GM19468 (cell line): ENCODE measurements at regions not wholly inside any gene's neighbourhood (a gene's known extent, or its start where the extent isn't known, plus 50 kb on each side); places are given as distances from the start of the nearest gene placed in this dataset.

ENCODE experiments used
- ATAC-seq: cut with Tn5 transposase; IDR thresholded peaks from one replicate; pipeline ENCODE4 v1.9.1; 2021; ENCODE audit warnings: mild to moderate bottlenecking, moderate library complexity, moderate number of reproducible peaks; ENCODE audit not compliant: unreplicated experiment; ENCODE audit errors: extremely low read depth

DNA sequence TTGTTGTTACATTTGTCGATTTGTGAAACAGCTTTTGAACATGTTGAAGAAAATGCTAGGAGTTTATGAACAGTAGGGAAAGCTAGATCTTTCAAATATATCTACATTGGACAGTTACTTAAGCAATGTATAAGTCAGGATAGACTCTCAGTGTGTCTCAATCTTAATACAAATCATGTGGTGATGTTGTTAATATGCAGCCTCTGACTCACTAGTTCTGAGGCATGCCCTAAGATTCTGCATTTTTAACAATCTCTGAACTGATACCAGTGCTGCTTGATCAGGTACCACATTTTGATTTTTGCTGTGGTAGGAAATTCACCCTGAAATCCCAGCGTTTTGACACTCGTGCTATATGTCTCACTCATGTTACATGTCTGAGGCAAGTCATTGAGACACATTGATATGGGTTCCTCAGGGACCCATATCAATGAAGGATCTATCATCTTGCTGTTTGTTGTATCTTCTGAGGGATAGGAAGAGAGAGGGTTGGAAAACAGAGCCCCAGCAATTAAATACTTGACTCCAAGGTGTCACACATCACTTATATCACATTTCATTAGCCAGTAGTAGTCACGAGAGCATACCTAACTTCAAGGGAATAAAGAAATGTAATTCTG lies 597.9 kb downstream of the TAFA4 start:
- ATAC-seq: no peak

DNA sequence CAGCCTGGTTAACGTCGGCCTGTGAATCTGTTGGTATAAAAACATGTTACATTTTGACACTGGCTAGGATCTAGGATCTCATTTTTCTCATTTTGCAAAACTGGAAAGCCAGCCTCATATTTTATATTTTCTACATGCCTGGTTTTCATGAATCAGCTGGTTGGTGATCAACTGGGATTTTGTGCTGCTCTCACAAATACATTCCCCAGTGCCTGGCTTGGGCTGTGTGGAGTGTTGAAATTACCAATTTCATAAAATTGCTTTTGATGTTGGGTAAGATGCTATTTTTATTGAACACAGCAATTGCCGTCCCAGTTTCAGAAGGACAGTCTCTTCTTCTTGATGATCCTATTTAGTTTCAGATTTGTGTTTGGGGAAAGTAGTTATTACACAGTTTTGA lies 604.3 kb downstream of the TAFA4 start:
- ATAC-seq: no peak

DNA sequence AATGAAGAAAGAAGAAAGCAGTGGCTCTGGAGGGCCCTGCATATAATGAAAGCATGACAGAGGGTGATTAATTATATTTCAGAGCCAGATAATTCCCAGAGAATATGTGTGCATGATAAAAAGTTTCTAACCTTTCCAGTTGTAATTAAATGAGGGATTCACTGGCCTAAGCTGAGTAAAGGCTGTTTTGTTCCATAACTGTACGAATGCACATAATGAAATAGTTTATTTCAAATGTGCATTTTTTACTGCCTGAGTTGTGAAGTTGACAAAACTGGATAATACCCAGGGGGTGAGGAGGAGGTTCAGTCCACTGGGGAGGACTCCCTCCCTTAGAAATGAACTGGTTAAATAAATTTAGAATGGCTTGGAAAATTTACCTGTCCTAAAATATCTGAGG lies 616.4 kb downstream of the TAFA4 start:
- ATAC-seq: no peak

DNA sequence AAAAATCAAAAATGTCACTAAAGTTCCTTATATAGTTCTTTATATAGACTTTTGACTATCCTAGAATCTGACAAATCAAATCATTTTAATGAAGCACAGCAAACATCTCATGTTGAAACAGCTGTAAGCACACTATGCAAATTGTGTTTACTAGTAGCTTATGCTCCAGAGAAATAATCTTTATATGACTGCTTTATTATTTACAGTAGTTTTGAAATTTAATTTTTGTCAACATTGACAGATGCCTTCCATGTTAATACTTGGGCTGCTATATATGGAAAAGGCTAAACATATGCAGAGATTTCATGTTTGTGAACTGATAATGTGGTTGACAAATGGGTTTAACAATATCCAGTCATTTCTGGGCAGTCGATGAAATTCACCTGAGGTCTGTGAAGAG lies 616.8 kb downstream of the TAFA4 start:
- no peak for ATAC-seq

DNA sequence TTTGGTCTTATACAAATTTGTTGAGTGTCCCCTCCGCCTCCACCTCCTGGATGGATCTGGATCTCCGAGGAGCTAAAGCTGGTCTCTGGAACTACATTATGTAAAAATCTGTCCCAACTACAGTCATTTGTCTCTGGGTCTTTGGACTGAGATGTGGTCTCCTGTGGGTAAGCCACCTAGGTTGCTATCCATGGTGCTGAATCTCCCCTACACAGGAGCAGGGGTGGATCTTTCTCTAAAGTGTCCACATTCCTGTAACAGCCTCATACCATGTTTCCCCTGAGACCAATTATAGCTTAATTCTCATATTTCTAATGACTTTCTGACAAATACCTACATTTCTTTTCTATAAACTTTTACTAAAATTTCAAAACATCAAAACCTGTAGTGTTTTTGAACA lies 625.8 kb downstream of the TAFA4 start:
- ATAC-seq: no peak

DNA sequence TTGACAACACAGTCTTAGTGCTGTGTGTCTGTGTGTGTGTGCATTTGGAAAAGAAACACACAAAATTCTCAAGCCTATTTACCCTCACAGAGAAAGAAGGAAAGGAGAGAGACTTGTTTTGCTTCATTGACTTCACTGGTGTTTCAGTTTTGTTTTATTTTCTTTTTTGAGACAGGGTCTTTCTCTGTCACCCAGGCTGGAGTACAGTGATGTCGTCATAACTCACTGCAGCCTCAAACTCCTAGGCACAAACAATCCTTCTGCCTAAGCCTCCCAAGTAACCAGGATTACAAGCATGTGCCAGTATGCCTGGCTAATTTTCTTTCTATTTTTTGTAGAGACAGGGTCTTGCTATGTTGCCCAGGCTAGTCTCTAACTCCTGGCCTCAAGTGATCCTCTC lies 636.9 kb downstream of the TAFA4 start:
- ATAC-seq: no peak

DNA sequence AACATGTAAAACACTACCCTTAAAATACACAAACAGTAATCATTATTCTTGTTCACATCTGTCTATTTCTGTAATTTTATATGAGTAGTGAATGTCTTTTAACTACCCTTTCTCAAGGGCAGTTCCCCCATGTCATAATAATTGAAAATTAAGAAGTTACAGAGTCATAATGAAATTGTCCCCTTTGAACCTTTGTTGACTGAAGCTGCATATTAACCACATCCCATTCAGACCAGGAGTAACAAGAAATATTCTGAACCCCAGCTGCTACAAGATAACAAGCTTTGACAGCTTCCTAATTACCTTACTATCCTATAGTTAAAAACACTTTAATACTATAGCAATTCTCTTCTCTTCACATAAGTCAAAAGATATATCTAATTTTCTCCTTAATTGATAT lies 635.9 kb upstream of the SUCLG2 start:
- no peak for ATAC-seq

DNA sequence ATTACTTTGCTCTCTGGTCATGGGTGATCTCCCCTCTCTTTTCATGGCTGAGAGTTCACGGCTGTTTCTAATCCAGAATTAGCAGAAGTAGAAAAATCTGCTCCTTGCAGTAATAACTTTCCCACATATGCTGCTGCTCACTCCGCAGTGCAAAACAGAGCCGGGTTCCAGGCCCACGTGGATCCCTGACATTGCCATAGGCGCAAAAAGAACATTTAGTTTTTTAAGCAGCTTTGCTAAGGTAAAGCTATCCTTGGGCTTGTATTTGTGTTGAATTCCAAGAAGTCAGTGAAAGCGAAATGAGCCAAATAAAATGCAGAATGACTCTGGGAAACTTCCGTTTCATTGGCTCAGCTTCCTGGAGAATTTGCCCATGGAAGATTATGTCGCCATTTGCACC lies 633.7 kb upstream of the SUCLG2 start:
- ATAC-seq: no peak

DNA sequence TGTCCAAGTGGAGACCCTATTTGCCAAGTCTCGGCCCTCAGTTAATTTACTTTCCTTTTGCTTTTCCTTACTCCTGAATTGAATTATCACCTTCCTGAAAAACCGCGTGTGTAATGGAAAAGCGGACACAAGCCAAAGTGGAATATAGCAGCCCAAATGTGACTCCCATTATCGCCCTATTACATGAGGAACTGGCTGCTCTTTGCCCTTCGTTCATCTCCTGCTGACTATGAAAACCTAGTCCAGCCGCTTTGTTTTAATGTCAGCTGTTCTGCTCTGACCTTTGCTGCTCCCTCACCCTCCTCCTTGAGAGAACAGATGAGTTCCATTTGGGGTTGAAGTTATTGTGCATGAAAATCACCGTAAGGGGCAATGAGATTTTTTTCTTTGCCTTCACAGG lies 632.7 kb upstream of the SUCLG2 start:
- no peak for ATAC-seq

DNA sequence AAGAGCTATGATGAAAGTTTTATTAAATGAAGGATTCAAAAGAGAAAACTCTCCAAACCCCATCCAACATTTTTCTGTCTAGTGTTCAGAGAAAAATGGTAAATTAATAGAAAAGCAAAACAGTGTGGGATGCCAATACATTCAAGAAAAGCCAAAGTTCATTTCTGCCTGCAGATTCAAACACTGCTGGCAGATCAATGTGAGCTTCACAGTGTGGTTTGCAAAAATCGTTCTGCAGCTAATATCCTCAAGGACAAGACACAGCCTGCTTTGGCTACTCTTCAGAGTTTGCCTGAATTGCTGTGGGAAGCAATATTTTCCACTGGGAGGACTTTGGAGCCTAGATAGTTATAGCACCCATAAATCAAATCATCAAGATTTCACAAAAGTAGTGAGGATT lies 619.9 kb upstream of the SUCLG2 start:
- ATAC-seq: no peak

DNA sequence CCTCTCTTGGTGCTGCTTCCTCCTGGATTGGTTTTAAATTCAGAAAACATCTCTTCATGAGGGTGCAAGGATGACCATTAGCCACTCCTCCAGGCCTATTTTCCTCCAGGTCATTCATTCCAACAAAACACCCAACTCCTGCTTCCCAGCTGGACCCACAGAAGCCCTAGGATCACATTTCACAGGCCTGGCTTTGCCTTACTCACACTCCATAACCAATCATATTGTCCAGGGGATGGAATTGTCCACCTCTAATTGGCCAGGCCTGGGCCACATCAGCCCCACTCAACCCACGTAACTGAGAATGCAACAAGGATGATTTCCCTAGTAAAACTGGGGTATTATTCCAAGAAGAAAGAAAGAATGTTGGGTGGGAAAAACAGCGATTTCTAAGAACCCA lies 616.7 kb upstream of the SUCLG2 start:
- no peak for ATAC-seq

DNA sequence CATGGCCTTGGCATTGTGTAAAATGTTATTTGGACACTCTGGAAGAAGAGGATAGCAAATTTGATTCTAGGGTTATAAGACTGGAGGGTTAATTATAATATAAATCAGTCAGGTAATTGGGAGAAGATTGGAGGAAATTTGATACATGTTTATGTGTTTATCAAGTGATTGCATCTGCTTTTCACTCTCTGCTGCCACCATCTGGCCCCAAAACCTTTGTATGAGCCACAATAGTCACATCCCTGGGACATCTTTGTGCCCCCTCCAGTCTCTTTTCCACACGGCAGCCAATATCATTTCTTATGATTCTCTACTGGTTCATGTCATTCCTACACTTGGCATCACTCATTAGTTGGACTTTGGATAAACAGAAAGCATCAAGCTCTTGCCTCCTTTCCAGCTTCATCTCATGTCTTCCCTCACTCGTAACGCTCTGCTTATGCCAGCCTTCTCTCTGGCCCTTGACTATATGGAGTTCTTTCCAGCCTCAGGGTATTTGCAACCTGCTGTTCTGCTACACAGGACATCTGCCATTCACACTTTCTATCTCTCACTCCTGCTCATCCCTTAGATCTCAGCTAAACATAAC lies 602.3 kb upstream of the SUCLG2 start:
- ATAC-seq: no peak

DNA sequence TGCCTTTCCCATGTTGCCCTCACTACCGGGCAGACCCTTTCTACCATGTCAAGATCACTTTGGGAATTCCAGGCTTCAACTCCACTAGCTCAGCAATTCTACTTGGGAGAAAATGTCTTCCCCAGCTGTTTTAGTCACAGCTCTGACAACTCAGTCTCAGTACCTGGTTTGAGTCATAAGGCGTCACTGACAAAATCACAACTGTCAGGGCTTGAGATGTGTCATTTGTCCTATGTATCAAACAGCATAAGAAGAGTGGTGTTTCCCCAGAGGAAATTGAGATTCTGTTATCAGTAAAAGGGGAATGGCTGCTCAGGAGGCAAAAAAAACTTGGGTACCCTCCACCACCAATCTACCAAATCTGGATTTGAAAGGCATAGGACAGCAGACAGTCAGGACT lies 594.9 kb upstream of the SUCLG2 start:
- ATAC-seq: no peak

DNA sequence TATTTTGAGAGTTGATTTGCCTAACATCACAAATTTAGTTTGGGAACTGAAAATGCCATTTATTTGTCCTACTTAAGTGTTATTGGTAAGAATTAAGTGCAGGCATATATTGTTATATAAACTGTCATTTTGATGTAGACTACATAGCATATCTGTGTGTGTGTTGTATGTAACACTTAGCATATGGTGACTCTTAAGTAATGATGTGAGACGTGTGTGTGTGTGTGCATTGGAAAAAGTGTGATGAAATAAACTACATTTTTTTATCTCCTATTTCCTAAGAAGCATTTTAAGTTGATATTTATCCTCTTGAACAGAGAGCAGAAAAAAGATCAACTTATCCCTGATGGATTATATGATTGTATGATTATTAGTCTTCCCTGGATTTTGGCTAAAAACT lies 588.2 kb upstream of the SUCLG2 start:
- no peak for ATAC-seq

DNA sequence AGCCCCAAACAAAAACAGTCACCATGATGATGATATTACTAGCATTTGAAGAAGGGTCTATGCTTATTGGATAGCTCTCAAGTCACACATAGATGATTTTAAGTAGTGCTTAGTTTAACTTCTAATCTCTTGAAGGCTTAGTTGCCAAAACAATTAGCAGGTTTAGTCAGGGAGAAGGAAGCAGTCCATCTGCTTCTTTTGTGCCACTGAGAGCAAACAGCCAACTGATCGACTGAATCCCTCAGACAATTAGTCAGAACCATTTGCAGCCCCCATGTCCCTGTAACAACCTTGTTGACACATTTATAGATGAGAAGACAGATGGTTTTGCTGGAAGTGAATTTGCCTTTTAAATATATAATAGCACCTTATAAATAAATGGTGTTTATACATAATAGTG lies 585.1 kb upstream of the SUCLG2 start:
- ATAC-seq: no peak

DNA sequence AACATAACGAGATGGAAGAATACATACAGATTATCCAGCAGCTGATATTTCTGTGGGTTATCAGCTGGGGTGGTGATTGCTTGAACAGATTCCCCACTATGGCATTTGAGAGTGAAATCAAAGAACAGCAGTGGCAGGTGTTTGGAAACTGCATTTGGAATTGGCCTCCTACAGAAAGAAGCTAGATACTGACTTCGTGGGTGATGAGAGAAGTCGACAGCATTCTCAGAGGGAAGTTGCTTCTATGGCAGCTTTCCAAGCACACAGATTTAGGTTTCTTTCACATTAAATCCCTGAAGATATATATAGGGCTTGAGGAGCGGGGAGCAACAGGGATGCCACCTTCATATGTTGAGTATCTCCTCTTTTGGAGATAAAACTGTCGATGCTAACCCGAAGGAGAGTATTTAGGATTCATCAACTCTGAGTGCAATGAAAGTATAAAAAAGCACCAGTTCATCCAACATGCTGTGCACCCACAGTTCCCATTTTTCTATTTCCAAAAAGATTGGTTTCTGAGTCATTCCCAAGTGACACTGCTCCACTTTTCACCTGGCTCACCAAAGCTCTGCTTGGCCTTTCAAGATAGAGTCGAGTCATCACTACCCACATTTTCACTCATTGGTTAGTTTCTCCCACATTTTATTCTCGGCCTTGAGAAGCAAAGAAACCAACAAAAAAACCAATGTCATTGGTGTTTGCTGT lies 579.8 kb upstream of the SUCLG2 start:
- ATAC-seq: no peak

DNA sequence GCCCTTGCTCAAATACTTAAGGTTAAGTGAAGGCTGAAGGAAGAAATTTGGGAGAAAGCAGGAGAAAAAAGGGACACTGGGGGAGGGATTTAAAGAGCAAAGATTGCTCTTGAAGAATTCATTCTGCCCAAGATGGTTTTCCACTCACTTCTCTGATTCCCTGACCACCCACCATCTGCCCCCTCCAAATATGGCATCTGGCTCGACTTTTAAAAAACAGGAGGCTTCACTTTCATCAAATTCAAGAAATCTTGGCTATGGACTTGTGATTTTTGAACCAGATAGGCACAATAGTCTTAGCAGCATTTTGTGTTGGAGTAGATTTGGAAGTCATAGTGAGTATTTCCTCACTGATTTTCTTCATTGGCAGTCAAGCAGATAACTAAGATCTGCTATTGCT lies 574.4 kb upstream of the SUCLG2 start:
- no peak for ATAC-seq

DNA sequence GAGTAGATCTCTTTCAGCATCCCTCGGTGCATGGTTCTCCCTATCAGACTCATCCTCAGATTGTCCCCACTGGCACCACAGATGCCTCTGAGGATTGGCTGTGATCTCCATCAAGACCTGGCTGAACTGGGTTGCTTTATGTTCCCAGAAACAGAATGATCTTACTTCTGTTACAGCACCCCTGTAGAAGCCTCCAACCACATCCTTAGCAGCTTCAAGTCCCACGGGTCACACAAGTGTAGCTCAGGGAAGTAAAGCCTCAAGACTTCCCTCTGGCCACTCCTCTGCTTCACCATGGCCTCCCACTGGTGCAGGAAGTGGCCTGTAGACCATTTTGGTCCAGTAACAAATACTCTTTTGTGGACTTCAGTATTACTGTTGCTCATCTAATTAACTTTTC lies 566.4 kb upstream of the SUCLG2 start:
- no peak for ATAC-seq

DNA sequence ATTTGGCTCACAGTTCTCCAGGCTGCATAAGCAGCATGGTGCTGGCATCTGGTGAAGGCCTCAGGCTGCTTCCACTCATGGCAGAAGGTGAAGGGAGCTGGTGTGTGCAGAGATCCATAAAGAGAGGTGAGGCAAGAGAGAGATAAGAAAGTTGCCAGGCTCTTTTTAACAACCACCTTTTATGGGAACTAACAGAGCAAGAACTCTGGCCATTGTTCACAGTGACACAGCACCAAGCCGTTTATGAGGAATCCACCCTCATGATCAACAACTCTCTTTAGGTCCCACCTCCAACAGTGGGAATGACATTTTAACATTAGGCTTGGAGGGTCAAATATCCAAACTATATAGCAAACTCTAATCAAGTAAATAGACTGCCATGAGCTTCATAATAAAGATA lies 557.2 kb upstream of the SUCLG2 start:
- ATAC-seq: no peak

DNA sequence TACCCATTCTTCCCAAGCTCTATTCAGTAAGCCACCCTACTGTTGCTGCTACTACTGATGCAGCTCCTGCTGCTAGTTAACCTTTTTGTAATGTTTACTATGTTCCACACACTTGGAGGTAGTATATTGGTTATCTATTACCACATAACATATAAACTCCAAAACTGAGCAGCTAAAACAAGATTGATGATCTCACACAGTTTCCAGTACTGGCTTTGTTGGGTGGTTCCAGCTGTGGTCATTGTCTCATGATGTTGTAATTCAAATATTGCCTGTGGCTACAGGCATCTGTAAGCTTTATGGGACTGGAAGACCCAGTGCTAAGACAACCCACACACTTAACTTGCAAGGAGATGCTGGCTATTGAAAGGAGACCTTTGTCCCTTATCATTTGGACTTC lies 556.2 kb upstream of the SUCLG2 start:
- ATAC-seq: no peak

DNA sequence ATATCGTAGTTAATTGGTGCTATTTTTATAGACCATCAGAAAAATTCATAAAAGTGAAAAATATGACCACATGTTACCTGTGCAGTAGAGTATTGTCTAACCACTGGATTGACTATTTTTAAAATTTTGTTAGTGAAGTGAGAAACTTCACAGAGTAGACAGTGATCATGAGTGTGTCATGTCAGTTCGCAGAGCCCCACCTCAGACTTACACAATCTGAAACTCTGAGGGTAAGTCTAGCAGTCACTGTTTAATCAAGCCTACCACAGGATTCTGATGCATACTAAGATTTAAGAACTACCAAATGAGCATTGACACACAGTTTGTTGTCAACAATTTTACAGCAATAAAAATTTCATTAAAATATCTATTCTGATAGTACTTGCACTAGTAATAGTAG lies 552.9 kb upstream of the SUCLG2 start:
- no peak for ATAC-seq

DNA sequence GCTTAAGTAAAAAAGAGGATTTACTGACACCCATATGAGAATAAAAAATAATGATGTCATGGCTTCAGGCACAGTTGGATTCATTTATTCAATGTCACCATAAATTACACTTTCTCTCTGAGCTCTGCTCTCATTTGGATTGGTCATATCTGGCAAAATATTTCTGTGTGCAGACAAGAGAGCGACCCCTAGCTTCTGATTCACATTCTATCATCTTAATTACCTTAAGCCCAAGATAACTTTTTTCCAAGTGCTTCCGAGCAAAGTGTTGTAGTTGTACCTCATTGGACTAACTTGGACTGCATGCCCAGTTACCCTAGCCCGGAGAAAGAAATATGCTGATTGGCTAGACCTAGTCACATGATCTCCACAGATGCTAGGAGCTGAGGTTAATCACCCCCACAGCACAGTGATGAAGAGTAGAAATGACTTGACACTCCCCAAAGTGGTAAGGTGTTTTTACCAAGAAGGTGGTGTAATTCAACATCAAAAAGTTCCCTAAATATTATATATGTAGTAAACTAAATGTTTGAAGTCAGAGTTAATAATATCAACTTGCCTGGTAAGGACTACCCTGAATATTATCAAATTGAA lies 552.2 kb upstream of the SUCLG2 start:
- no peak for ATAC-seq
